ENCODE measurements at regions not wholly inside any gene's neighbourhood (a gene's known extent, or its start where the extent isn't known, plus 50 kb on each side); places are given as distances from the start of the nearest gene placed in this dataset.
"Not testable (repeated sequence)": the region's sequence is repeated elsewhere in the genome, so short reads cannot be mapped to it uniquely, and the experiment has no call there.

- ATAC-seq; intact Hi-C loops (cut with DNase I, micrococcal nuclease); H3K36me3 Mint-ChIP-seq (ENCODE audit: low read depth); H3K27me3 Mint-ChIP-seq; CTCF ChIA-PET; H3K9me3 Mint-ChIP-seq (ENCODE audit: low read depth); H3K4me3 Mint-ChIP-seq; POLR2A ChIA-PET; H3K27ac Mint-ChIP-seq; DNase-seq; H3K4me1 Mint-ChIP-seq: not testable (repeated sequence)
Observed at GRCh38 chr9:67492028-67492427, 366.7 kb upstream of the ANKRD20A1 start.

GRCh38 chr9:67477465-67477864 lies 381.3 kb upstream of the ANKRD20A1 start:
- H3K9me3 Mint-ChIP-seq (ENCODE audit: low read depth); CTCF ChIA-PET; H3K4me3 Mint-ChIP-seq; H3K4me1 Mint-ChIP-seq; POLR2A ChIA-PET; H3K36me3 Mint-ChIP-seq (ENCODE audit: low read depth); H3K27me3 Mint-ChIP-seq; DNase-seq; ATAC-seq; intact Hi-C loops (cut with DNase I, micrococcal nuclease); H3K27ac Mint-ChIP-seq: not testable (repeated sequence)

GRCh38 chr9:67470739-67471138 lies 388.0 kb upstream of the ANKRD20A1 start:
- H3K4me3 Mint-ChIP-seq; H3K4me1 Mint-ChIP-seq; H3K27ac Mint-ChIP-seq; ATAC-seq; POLR2A ChIA-PET; H3K36me3 Mint-ChIP-seq (ENCODE audit: low read depth); DNase-seq; H3K9me3 Mint-ChIP-seq (ENCODE audit: low read depth); intact Hi-C loops (cut with DNase I, micrococcal nuclease); CTCF ChIA-PET; H3K27me3 Mint-ChIP-seq: not testable (repeated sequence)

DNA sequence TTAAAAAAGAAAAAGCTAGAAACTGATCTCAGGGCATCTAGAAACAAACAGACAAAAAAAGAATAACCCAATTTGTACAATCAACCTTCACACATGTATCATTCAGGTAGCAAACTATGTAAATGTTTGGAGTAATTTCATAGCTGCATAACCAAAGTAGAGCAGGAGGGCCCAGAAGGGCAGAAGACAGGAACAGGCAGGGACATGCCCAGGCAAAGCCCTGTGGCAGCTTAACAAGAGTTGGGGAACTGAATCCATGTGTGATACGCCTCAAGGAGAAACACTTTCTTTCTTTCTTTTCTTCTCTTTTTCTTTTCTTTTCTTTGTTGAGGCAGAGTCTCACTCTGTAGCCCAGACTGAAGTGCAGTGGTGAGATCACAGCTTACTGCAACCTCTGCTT lies 390.4 kb upstream of the ANKRD20A1 start:
- H3K36me3 Mint-ChIP-seq (ENCODE audit: low read depth); DNase-seq; POLR2A ChIA-PET; H3K27ac Mint-ChIP-seq; H3K4me3 Mint-ChIP-seq; ATAC-seq; H3K9me3 Mint-ChIP-seq (ENCODE audit: low read depth); H3K27me3 Mint-ChIP-seq; H3K4me1 Mint-ChIP-seq; intact Hi-C loops (cut with DNase I, micrococcal nuclease); CTCF ChIA-PET: not testable (repeated sequence)

DNA sequence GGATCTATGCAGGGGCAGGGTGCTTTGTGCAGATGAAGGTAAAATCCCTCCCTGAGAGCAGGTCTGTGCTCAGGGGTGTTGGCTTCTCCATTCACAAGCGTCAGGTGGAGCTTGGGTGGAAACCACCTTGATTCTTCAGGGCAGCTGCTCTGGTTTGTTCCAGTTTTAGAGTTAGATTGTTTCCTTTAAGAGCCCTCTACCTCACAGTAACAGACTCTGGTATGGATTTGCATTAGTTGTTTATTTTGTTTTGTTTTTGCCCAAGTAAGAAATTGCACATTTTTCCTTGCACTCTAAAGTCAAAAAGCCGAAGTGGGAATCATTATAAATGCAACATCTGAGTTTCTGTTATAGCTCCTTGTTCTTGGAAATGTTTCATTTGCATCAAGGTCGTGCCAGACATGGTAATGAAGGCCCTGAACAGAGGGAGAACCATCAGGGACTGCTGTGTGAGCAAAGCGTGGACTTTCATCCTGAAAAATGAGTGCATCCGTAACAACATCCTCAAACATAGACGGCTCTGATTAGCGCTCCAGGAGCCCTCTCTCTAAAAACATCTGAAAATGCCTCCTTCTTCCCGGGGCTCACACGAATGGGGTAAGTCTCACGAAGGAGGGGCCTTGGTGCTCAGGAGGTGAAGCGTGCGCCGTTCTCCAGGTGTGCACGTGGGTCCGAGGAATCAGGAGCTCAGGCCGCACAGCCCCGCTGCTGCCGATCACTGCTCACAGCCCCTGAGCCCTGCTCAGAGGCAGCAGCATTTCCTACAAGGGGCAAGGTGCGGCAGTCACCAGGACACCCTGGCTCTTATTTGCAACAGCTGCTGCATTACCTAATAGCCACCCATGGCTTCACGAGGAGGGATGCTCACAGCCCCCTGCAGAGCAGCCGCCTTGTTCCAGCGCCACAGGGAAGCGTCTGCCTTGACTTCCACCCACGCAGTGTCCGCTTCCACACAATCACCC lies 396.7 kb upstream of the ANKRD20A1 start:
- H3K4me3 Mint-ChIP-seq; H3K9me3 Mint-ChIP-seq (ENCODE audit: low read depth); DNase-seq; H3K4me1 Mint-ChIP-seq; ATAC-seq; H3K36me3 Mint-ChIP-seq (ENCODE audit: low read depth); H3K27ac Mint-ChIP-seq; H3K27me3 Mint-ChIP-seq; CTCF ChIA-PET; intact Hi-C loops (cut with DNase I, micrococcal nuclease); POLR2A ChIA-PET: not testable (repeated sequence)

- ATAC-seq; POLR2A ChIA-PET; H3K4me1 Mint-ChIP-seq; H3K4me3 Mint-ChIP-seq; DNase-seq; H3K27me3 Mint-ChIP-seq; CTCF ChIA-PET; H3K9me3 Mint-ChIP-seq (ENCODE audit: low read depth); intact Hi-C loops (cut with DNase I, micrococcal nuclease); H3K27ac Mint-ChIP-seq; H3K36me3 Mint-ChIP-seq (ENCODE audit: low read depth): not testable (repeated sequence)
Observed at GRCh38 chr9:67452941-67453340, 405.8 kb upstream of the ANKRD20A1 start.

GRCh38 chr9:67442313-67442712 lies 416.4 kb upstream of the ANKRD20A1 start:
- CTCF ChIA-PET; H3K36me3 Mint-ChIP-seq (ENCODE audit: low read depth); H3K9me3 Mint-ChIP-seq (ENCODE audit: low read depth); H3K4me1 Mint-ChIP-seq; H3K27me3 Mint-ChIP-seq; DNase-seq; POLR2A ChIA-PET; ATAC-seq; H3K27ac Mint-ChIP-seq; H3K4me3 Mint-ChIP-seq; intact Hi-C loops (cut with DNase I, micrococcal nuclease): not testable (repeated sequence)

- H3K36me3 Mint-ChIP-seq (ENCODE audit: low read depth); POLR2A ChIA-PET; H3K27ac Mint-ChIP-seq; H3K4me1 Mint-ChIP-seq; H3K27me3 Mint-ChIP-seq; CTCF ChIA-PET; H3K4me3 Mint-ChIP-seq; H3K9me3 Mint-ChIP-seq (ENCODE audit: low read depth); intact Hi-C loops (cut with DNase I, micrococcal nuclease); ATAC-seq; DNase-seq: not testable (repeated sequence)
Observed at GRCh38 chr9:67437011-67437410, 421.7 kb upstream of the ANKRD20A1 start.

DNA sequence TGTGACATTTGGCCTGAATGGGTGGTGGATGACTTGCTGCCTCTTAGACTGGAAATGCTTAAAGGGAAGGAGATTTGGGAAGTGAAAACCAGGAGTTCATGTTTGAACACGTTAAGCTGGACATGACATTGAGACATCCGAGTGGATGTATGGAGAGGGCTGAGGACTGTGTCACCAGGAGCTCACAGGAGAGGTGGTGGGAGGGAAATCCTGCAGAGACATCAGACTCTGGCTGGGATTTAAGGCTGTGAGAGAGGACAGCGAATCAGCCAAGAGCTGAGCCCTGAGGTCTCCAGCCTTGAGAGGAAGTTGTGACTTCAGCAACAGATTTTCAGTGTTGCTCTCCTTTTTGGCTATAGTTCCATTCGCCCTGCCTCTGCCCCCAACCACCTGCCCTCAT lies 432.5 kb upstream of the SPATA31A3 start:
- H3K27me3 Mint-ChIP-seq; intact Hi-C loops (cut with DNase I, micrococcal nuclease); H3K27ac Mint-ChIP-seq; H3K9me3 Mint-ChIP-seq (ENCODE audit: low read depth); H3K36me3 Mint-ChIP-seq (ENCODE audit: low read depth); DNase-seq; CTCF ChIA-PET; H3K4me3 Mint-ChIP-seq; H3K4me1 Mint-ChIP-seq; ATAC-seq; POLR2A ChIA-PET: not testable (repeated sequence)

DNA sequence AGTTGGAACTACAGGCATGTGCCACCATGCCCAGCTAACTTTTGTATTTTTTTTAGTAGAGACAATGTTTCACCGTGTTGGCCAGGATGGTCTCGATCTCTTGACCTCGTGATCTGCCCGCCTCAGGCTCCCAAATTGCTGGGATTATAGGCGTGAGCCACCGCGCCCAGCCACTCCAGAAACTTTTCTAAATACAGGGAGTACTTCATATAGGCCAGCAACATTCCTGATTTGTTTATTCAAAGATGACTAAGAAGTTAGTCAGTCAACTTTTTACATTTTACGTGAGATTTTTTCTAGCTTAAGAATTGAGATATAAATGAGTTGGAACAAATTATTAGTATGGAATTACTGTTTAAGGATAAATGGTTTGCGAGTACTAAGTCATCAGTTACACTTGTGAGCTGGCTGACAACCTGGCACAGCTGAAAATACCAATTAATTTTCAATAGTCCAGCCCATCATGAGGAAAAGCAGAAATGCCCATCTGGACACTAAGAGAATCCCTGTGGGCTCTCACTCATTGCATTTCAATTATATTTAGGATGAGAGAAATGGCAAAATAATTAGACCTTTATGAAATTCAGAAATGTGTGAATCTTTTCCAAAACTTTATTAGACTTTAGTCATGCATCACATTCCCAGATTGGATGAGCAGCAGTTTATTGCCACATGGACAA lies 430.8 kb upstream of the SPATA31A3 start:
- ATAC-seq; POLR2A ChIA-PET; CTCF ChIA-PET; DNase-seq; H3K27ac Mint-ChIP-seq; H3K36me3 Mint-ChIP-seq (ENCODE audit: low read depth); H3K27me3 Mint-ChIP-seq; H3K4me1 Mint-ChIP-seq; intact Hi-C loops (cut with DNase I, micrococcal nuclease); H3K4me3 Mint-ChIP-seq; H3K9me3 Mint-ChIP-seq (ENCODE audit: low read depth): not testable (repeated sequence)

GRCh38 chr9:67418496-67419079 lies 426.2 kb upstream of the SPATA31A3 start:
- intact Hi-C loops (cut with DNase I, micrococcal nuclease); DNase-seq; H3K36me3 Mint-ChIP-seq (ENCODE audit: low read depth); CTCF ChIA-PET; H3K4me1 Mint-ChIP-seq; POLR2A ChIA-PET; ATAC-seq; H3K4me3 Mint-ChIP-seq; H3K27me3 Mint-ChIP-seq; H3K9me3 Mint-ChIP-seq (ENCODE audit: low read depth); H3K27ac Mint-ChIP-seq: not testable (repeated sequence)
